NCI-H82 (cell line): ENCODE measurements at regions not wholly inside any gene's neighbourhood (a gene's known extent, or its start where the extent isn't known, plus 50 kb on each side); places are given as distances from the start of the nearest gene placed in this dataset.
"Not testable (repeated sequence)": the region's sequence is repeated elsewhere in the genome, so short reads cannot be mapped to it uniquely, and the experiment has no call there.

Source experiments
- DNase-seq: peaks from one replicate; lab custom pipeline; 2025; lab: John Stamatoyannopoulos, UW

DNA sequence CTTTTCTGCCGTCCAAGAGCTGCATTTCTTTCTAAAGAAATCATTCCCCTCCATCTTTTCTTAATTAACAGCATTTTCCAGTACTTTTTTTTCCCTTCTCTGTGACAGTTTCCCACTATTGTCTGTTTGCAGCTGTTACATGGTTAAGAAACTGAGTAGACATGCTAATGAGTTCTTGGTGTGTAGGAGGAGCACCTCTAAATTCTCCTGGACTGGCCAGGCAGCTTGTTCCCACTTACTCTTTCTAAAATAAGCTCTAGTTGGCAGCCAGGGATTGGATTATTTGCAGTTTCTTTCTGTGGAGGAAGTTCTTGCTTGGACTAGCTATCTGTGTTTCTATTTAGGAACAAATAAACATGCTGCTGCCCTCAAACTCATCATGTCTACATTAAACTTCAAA, 235.1 kb upstream of the GAP43 start:
- peak; percentile 36 for DNase-seq

DNA sequence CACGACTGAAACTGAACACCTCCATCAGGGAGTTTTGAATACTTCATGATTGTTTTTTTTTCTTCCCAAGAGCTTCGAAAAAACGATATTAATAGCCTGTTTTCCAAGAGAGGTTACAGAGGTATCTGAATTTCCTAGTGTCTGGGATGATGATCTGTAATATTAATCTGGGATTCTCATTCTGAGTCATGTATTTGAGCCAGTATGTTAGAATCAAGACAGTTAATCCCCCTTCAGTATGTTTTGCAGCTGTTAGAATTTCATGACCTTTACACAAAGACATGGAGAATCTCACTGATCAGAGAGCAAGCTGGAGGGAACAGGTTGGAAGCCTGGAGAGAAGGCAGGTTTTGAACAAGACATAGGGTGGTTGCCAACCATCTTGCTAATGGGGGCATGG, 234.5 kb upstream of the GAP43 start:
- peak; percentile 78 for DNase-seq

DNA sequence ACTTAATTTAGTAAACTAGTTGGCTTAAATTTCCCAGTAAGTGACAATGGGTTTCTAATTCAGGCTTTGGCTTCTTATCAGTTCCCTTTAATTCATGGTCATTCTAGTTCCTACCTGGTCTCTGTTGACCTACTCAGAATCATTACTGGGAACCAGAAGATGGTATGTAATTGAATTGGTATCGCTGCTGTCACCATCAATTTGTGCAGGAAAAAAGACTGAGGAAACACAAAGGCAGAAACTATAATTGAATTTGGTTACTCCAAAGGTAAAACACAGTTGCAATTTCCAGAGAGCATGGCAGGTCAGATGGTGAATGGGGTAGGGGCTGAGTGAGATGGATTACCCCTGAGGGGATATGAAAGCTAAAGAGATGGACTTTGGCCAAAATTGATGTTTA, 226.5 kb upstream of the GAP43 start:
- DNase-seq, result no peak

DNA sequence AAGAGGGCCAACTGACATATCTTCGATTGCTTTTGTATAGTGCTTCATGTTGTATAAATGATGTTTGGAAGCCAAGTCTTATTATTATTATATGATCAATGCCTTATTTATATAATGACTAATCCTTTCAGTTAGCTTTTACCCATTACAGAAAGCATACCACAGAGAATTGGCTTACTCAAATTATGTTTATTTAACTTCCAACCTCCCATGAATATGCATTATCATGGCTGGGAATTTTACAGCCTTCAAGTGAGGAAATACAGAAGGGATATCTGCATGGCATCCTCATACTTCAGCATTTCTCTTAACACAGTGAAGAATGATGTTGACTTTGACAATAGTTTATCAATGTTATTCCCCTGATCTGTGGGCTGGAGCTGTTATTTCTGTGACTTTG, 225.9 kb upstream of the GAP43 start:
- no peak for DNase-seq

DNA sequence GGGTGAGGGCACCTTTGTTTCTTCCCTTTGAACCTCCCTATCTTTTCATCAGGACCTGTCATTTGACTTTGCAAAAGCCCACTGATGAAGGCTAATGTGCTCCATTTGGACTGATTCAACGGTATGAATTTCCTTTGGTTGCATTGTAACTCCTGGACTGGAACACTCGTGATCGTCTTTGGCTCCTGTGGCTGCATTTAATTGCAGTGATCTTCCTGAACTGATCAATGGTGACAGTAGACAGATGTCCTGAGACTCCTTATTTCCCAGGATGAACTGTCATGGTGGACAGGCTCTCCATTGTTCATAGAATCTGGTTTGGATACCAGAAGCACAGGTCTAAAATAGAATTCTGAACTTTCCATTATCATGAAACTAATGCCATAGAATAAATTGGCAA, 224.8 kb upstream of the GAP43 start:
- peak; percentile 57 for DNase-seq

DNA sequence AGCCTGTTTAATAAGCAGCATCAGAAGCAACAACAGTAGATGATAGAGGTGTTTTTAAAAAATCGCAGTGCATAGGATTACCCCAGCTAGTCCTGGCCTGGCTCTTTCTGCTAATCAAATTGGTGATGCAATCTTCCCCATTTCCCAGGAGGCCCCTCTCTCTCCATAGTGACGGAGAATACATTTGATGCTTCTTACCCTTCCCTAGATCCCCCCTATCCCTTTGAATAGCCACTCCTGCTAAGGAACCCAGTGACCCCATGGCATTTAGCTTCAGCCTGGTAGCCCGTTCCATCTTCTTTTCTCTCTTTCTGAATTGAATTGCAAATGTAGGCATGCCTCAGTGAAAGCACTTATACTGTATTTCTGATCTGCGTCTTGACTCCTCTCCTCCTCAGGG, 223.6 kb upstream of the GAP43 start:
- DNase-seq, result peak; percentile 98

DNA sequence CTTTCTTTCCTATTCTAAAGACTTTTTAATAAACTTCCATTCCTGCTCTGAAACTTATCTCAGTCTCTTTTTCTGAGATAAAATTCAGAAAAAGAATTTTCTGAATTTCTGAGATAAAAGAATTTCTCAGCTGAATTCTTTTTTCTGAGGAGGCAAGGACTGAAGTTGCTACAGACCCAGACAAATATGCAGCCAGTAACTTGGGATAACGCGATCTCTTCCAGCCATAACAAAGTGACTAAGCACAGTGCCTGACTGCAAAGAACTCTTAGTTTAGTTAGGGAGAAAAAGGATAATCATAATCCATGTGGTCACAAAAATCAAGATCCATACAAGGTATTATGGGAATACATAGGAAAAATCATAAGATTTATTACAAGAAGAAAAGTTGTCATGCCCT, 222.0 kb upstream of the GAP43 start:
- no peak for DNase-seq

DNA sequence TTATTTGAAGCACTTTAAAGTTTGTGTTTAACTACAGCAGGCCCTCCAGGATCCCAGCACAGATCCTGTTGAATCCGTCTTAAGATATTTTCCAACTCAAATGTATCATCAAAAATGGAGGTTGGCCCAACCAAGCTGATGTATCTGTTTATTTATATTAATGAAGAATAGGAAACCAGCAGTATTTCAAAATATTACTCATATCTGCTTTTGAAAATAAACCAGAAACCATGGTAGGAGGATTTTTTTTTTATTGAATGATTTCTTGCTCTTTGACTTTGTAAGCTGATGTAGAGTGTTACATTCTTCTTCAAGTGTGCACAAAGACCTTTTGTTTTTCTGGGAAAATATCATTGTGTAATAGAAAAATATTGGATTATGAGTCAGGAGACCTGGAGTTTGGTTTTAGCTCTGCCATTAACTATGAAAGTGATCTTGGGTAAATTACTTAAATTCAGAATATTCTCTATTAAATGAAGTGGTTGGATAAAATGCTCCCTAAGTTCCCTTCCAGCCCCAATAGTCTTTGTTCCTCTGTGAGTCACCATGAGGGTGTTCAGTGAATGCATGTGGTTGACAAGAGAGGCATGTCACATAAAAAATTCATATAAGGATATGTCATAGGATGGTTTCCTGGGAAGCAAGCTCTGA, 221.3 kb upstream of the GAP43 start:
- no peak for DNase-seq

DNA sequence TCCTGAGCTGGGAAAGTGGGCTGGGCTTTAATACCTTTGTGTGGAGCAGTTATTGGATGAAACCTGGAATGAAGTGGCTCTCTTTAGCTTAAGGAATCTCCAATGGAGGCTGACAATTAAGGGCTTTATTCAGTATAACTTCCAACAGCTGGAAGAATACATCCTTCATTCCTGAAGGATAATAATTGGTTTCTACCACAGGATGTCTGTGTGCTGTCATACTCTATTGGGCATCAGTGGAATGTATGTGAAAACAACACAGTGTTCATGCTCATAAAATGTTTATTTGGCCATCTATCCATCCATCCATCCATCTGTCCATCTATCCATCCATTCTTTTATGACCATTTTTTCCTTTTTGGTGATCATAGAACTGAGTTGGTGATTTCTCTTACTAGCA, 220.7 kb upstream of the GAP43 start:
- no peak for DNase-seq

DNA sequence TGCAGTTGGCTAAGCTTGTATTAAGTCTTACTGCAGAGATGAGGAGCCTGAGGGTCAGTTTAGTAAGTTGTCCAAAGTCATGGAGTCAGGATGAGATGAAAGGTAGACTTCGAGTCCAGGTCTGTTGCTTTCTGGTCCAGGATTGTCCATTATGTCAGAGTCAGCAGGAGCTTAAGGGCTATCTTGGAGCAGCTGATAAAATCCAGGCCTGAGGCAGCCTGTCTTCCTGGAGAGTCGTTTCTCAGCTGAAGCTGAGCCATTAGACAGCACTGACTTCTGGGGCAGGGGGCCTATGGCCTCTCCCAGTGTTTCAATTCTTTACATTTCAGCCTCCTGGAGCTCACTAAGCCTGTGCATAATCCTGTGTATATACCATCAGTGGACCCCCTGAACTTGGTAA, 219.5 kb upstream of the GAP43 start:
- peak; percentile 18 for DNase-seq

DNA sequence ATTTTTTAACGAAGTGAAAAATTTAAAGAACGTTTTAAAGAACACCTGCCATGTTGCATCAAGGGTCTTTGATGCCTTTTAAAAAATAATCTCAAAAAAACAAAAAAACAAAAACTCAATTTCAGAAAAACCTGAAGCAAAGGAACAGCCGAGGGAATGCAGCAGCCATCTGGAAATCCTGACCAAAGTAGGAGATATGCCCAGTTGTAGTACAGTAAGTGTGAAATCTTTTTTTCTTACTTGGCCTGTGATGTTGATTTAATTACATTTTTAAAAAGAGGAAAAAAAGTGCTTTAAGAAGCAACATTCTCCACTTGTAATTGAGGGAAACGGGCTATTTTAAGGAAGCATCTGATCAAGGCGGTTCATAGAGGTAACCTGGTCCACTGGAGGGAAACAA, 213.7 kb upstream of the GAP43 start:
- DNase-seq, result no peak

DNA sequence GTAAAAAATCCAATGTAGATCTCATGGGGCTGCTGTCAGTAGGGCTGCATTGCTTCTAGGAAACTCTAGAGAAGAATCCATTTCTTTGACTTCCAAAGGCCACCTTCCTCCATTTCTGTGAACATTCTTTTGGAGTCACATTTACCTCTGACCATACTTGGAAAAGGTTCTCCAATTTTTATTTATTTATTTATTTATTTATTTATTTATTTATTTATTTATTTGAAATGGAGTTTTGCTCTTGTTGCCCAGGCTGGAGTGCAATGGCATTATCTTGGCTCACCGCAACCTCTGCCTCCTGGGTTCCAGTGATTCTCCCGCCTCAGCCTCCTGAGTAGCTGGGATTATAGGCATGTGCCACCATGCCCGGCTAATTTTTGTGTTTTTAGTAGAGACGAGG, 208.7 kb upstream of the GAP43 start:
- not testable (repeated sequence) for DNase-seq

DNA sequence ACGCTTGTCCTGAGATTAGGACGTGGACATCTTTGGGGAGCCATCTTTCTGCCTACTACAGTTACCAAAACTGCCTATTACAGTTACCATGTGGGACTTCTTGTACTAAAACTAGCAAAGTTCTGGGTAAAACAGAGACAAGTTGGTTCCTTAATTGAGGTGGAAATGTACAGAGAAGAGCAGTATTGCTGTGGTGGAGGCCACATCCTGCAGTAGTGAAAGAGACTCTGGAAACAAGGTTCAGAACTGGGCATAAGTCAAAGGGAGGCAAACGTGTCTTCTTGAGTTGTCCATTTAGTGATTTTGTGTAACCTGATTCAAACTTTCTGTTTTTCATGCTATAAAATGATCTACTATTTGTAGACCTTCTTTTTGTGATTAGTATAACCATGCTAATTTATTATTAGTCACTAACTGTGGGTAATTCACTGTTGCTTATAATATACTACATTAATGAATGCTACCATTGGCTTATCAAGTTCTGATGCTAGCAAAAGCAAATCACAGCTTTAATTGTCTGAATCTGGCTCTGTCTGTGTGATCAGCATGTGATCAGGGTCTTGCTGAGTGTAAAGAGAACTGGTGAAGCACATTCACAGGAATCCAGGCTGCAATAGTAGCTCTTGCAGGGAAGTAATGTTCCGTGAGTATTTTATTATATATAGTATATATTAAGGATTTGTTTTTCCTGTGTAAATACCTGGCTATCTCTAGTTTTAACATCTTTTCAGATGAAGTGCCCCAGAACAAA, 207.9 kb upstream of the GAP43 start:
- DNase-seq, result no peak

DNA sequence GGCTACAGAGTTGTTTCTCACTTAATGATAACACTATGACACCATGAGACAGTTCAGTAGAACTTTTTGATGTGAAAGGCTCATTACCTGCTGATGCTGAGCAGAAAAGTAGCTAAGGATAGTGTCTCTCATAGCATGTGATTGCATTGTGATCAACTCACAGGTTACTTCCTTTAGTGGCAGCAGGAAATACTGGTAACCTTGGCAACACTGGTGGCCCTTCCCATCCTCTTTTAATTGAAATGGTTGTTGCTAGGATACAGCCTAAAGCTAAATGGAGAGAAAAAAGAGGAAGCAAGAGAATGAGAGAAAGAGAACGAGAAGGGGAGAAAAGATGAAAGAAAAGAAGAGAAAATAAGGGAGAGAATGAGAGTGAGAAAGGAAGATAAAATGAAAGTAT, 204.7 kb upstream of the GAP43 start:
- DNase-seq, result no peak

DNA sequence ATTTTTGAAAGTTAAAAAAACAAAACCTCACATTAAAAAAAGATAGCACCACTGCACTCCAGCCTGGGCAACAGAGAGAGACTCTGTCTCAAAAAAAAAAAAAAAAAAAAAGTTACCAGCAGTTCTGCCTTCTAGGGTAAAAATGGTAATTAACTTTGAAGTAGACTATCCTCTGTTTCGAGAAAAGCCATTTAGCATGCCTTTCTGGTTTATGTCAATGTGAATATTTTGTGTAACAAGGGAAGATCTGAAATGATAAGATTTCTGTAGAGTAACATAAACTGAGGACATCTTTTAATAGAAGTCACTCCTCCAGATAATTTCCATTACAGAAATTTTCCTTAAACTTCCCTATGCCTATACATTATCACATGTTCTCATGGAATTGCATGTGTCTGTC, 203.2 kb upstream of the GAP43 start:
- DNase-seq, result no peak

DNA sequence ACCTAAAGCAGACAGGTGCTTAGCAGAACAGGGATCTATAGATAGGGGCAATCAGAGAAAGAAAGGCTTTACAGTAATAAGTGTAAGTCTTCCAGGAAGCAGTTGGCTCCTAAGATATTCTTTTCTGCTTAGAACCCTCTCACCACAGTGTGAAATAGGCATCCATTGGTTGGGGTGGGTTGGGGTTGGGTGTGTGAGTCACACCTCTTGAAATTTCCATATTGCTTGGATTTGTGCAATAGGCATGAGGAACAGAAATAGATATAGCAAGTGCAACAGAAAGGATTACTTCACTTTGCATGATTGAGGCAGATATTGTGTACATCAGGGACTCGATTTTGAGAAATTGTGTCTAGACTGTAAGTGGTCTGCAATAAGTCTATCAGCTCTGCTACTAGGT, 200.1 kb upstream of the GAP43 start:
- peak; percentile 13 for DNase-seq

DNA sequence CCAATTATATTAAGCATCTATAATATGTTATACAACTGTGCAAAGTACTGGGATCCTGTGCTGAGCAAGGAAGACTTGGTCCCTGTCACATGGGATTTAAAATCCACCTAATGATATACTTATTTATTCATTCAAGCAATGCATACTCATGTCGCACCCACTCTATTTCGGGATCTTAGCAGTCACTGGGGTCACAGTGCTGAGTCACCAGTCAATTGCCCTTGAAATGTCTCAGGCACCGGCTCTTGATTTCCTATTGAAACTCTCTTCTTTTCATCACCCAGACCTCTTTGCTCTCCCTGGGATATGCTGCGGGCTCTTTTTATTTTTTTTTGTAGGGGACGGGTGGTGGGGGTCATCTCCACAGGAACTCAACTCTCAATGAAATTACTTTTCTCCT, 194.5 kb upstream of the GAP43 start:
- DNase-seq, result no peak

DNA sequence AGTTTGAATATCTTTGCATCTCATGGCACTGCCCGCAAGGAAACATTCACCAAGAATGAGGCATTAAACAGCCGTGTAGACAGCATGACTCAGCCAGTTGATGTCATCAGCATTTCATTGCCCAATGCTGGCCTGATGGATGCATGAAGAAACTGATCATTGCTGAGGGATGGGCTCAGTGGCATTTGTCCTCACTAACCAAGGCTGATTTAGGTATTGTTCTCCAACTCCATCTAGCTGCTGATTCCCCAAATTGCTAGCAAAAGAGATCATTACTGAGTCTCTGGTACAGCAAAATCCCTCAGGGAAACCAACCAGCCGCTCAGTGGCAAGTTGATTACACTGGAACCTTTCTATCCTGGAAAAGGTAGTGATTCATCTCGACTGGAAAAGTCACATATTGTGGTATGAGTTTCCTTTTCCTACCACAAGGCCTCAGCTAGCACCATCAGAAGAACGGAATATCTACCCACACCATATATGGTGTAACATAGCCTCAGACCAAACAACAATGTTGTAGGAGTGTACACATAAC, 186.5 kb upstream of the GAP43 start:
- peak; percentile 57 for DNase-seq

DNA sequence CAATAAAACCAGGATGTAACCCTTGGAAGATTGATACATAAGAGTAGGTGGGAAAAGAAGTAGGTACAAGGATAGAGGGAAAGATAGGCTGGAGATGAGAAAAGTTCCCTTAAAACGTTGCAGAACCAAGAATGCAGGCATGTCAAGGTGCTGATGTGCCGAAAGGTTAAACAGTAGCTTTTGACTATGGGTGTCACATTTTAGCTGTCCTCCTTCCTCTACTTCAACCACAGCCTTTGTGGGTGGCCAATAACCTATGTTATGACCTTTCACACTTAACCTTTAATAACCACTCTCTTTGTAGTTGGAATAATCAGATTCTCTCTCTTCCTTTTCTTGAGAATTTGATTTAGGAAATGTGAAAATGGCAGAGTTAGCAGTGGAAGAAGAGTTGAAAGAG, 184.5 kb upstream of the GAP43 start:
- DNase-seq, result no peak

DNA sequence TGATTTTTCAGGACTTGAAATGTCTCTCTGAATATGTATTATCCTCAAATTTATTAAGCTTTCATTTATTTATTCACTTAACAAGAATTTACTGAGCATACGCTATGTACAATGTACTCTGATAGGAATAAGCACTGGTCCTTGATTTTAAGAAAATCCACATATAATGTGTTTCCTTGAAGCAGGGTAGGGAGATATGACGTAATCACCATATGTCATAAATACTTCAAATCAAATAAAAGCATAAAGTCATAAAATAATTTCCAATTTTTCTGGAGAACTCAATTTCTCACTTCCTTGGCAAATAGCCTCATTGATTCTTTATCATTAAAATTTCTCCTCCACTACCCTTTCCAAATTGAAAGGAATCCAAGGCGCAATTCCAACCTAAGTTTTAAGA, 177.8 kb upstream of the GAP43 start:
- no peak for DNase-seq

DNA sequence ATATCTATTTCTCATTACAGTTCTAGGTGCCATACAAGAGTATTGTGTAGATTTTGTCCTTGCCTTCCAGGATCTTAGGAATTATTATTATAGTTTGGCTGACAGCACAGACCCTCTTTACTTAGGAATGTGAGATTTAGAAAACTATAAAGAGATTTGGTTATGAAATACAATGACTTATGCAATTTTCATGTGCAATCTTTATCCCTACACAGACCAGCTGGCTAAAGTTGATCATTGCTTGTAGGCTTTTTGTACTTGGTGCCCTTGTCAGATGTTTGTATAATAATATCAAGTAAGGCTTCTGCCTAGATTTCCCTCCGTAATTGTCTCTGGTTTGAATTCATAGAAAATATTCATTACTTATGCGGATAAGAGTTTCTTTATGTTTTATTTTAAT, 174.5 kb upstream of the GAP43 start:
- no peak for DNase-seq

DNA sequence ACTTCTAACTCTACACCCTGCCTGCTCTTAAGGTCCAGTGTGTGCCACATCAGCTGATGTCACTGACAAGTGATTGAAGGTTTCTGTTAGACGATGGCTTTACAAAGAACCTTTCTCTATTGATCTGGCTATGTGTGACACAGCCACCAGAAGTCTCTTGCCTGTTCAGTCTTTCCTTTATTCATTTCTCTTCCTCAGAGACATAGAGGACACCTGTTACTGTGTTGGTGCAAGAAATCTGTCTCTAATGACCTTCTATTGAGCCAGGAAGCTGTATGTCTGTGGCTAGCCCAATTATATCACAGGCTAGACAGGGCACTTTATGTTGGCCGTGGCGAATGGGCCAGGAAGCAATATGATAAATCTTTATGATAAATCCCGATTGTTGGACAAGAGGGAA, 173.3 kb upstream of the GAP43 start:
- DNase-seq, result no peak

DNA sequence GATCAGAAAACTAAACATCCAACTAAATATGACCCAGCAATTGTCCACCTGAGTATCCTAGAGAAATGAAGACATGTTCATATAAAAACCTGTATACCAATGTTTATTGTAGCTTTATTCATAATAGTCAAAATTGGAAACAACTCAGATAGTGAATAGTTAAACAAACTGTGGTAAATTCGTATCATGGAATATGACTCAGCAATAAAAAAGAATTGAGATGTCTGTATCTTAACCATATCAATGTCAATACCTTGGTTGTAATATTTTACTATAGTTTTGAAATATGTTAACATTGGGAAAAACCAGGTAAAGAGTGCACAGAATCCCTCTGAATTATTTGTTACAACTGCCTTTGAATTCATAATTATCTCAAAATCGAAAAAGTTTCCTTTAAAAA, 159.3 kb upstream of the GAP43 start:
- no peak for DNase-seq

DNA sequence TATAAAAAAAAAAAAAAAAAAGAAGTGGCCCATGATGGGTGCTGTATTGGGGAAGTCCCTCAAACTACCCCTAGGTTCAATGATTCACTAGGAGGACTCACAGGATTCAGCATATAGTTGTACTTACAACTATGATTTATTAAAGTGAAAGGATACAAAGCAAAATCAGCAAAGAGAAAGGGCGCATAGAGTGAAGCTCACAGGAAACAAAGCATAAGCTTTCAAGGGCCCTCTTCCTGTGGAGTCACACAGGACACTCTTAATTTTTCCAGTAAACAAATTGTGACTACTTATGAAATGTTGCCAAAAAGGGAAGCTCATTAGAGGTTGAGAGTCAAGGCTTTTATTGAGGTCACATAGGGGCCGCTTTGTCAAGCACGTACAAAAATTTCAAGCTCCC, 153.7 kb upstream of the GAP43 start:
- DNase-seq, result peak; percentile 13
